Tibial nerve (tissue), 4 donors: ENCODE measurements at regions not wholly inside any gene's neighbourhood (a gene's known extent, or its start where the extent isn't known, plus 50 kb on each side); places are given as distances from the start of the nearest gene placed in this dataset.

Experiments used
- DNase-seq, 2 donors: peaks; one replicate each; pipeline ENCODE4 v3.0.0-alpha.2; 2019; ENCODE audit warnings: low spot score in 2 of 2
- H3K27ac ChIP-seq, 4 donors: fragments of 200-600 bp; sonication (generic) in 3 of 4; one replicate each; pipeline ENCODE4 v1.5.1; 2017 to 2019; ENCODE audit warnings: mild to moderate bottlenecking in 1 of 4
- H3K27me3 ChIP-seq, 2 donors: fragments of 200-600 bp; sonication (generic) in 1 of 2; one replicate each; pipeline versions ENCODE4 v1.5.1 to v1.6.0; 2017 to 2019
- H3K36me3 ChIP-seq, 3 donors: fragments of 200-600 bp; sonication (generic); one replicate each; pipeline ENCODE4 v1.5.1; 2018 to 2019
- H3K4me1 ChIP-seq, 4 donors: fragments of 200-600 bp; sonication (generic) in 3 of 4; one replicate each; pipeline ENCODE4 v1.5.1; 2017 to 2019
- H3K4me3 ChIP-seq, 4 donors: fragments of 200-600 bp; sonication (generic) in 3 of 4; one replicate each; pipeline ENCODE4 v1.5.1; 2017 to 2019; ENCODE audit warnings: mild to moderate bottlenecking in 1 of 4, moderate library complexity in 1 of 4
- H3K9me3 ChIP-seq, 4 donors: fragments of 200-600 bp; sonication (generic) in 3 of 4; one replicate each; pipeline ENCODE4 v1.5.1; 2017 to 2019
- CTCF ChIP-seq, 5 experiments: fragments of 200-600 bp in 3 of 5; fragments of 450-650 bp in 2 of 5; sonication (generic) in 3 of 5; IDR thresholded peaks; one replicate each; pipeline ENCODE4 v1.5.1; 2016 to 2019; ENCODE audit warnings: antibody characterized with exemption in 5 of 5, mild to moderate bottlenecking in 3 of 5, moderate library complexity in 2 of 5
- EP300 ChIP-seq, 2 donors: sonication (generic); formaldehyde crosslinking; IDR thresholded peaks; one replicate each; pipeline ENCODE4 v1.6.1; 2017; ENCODE audit warnings: antibody characterized with exemption in 2 of 2, mild to moderate bottlenecking in 1 of 2
- POLR2A ChIP-seq, 2 donors: fragments of 450-650 bp; IDR thresholded peaks; one replicate each; pipeline ENCODE4 v1.6.1; 2017; ENCODE audit warnings: antibody characterized with exemption in 2 of 2, mild to moderate bottlenecking in 2 of 2, moderate library complexity in 2 of 2
- WGBS, 2 donors: methylation state at CpG; one replicate each; pipeline ENCODE4 v1.1.5; 2018; 5-methylcytosine and 5-hydroxymethylcytosine counted together

GRCh38 chr11:23280088-23280487 is 419.8 kb upstream of the CCDC179 start:
- H3K27ac ChIP-seq, result no peak overlapping the region
- no peaks in the 10 kb centered on the region for H3K36me3 ChIP-seq
- no peak for DNase-seq
- TF ChIP-seq EP300 (IDR thresholded peaks at IDR 0.05), result no peak
- TF ChIP-seq CTCF (IDR thresholded peaks at IDR 0.05), result no peak
- TF ChIP-seq POLR2A (IDR thresholded peaks at IDR 0.05), result no peak
- H3K4me1 ChIP-seq, result no peaks in the 10 kb centered on the region
- H3K27me3 ChIP-seq, result no peaks in the 10 kb centered on the region
- peaks cover 0 to 2% (median 0%) of the 10 kb centered on the region in 4 donors for H3K9me3 ChIP-seq
- H3K4me3 ChIP-seq, result no peak overlapping the region
- 89 to 91% methylated on average over 2 of the region's 2 CpGs for WGBS, 2 donors

GRCh38 chr11:23283666-23284065 is 423.4 kb upstream of the CCDC179 start:
- no peaks in the 10 kb centered on the region for H3K27me3 ChIP-seq
- 86 to 87% methylated on average over 1 of the region's 1 CpG for WGBS, 2 donors
- TF ChIP-seq CTCF (IDR thresholded peaks at IDR 0.05) (no peak), POLR2A (IDR thresholded peaks at IDR 0.05) (no peak), EP300 (IDR thresholded peaks at IDR 0.05) (no peak)

GRCh38 chr11:23284631-23285030 is 424.4 kb upstream of the CCDC179 start:
- H3K4me1 ChIP-seq, result no peaks in the 10 kb centered on the region
- no peak for DNase-seq

More at GRCh38 chr11:23283666-23284065, 423.4 kb upstream of the CCDC179 start:
- H3K9me3 ChIP-seq, result peaks cover 0 to 2% (median 0%) of the 10 kb centered on the region in 4 donors
- no peak overlapping the region for H3K27ac ChIP-seq
- no peak overlapping the region for H3K4me3 ChIP-seq
- DNase-seq, result no peak
- H3K4me1 ChIP-seq, result no peaks in the 10 kb centered on the region
- no peaks in the 10 kb centered on the region for H3K36me3 ChIP-seq

DNA sequence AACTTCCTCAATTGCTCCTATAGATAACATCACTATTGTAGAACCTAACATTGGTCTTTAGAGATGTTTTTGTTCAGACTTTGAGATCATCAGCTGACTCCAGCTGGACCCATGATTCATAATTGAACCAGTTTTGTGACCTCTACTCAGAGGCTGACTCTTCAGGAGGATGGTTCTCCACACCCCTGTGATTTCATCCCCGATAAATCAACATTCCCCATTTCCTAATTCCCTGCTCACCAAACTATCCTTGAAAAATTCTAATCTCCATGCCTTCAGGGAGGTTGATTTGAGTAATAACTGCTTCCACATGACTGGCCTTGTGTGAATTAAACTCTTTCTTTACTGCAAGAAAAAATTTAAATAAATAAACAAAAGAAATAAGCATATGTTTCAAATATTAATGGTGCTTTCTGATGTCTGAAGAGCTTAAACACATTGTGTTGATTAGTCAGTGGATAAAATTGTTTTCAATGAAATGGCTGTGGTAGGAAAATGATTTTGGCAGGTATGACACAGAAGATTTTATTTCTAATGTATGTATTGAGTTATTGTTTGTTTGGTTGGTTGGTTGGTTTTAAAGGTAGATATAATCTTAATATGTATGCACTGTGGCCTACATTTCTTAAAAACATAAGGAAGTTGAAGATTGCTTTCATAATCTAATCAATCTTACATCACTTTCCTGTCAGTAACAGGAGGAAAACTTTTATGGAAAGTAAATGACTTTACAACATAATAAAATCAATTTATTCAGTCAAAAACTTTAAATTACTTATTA is 427.9 kb upstream of the CCDC179 start:
- no peak for DNase-seq
- no peak overlapping the region for H3K27ac ChIP-seq
- no peaks in the 10 kb centered on the region for H3K27me3 ChIP-seq
- H3K4me1 ChIP-seq, result no peaks in the 10 kb centered on the region
- H3K9me3 ChIP-seq, result peaks cover 0 to 2% (median 0%) of the 10 kb centered on the region in 4 donors
- 41 to 57% methylated on average over 1 of the region's 1 CpG for WGBS, 2 donors
- H3K4me3 ChIP-seq, result no peak overlapping the region
- TF ChIP-seq CTCF (IDR thresholded peaks at IDR 0.05), result no peak
- TF ChIP-seq POLR2A (IDR thresholded peaks at IDR 0.05), result no peak
- TF ChIP-seq EP300 (IDR thresholded peaks at IDR 0.05), result no peak
- H3K36me3 ChIP-seq, result no peaks in the 10 kb centered on the region

More at GRCh38 chr11:23284631-23285030, 424.4 kb upstream of the CCDC179 start:
- no peak overlapping the region for H3K4me3 ChIP-seq
- no peak overlapping the region for H3K27ac ChIP-seq
- H3K27me3 ChIP-seq, result no peaks in the 10 kb centered on the region
- TF ChIP-seq EP300 (IDR thresholded peaks at IDR 0.05), result no peak
- TF ChIP-seq CTCF (IDR thresholded peaks at IDR 0.05), result no peak
- no peak for TF ChIP-seq POLR2A (IDR thresholded peaks at IDR 0.05)
- peaks cover 0 to 2% (median 0%) of the 10 kb centered on the region in 4 donors for H3K9me3 ChIP-seq
- H3K36me3 ChIP-seq, result no peaks in the 10 kb centered on the region

DNA sequence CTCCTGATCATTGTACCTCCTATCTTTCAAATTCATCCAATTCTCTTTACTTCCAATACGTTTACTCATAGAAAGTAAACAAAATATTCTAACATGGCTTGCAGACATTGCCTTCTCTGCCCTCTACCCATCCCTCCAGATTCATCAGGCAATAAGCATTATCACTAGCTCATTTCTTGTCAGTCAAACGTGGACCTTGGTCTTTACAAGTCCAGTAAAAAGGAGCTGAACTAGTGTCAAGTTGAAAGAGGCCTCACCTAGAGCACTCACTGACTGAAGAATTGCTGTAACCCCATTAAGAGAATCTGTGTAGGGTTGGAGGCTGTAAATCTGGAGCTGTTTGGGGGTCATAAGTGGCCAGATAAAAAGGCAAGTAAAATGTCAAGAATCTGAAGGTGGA is 435.0 kb upstream of the CCDC179 start:
- Histone ChIP-seq H3K9me3 (no peaks in the 10 kb centered on the region), H3K27me3 (no peaks in the 10 kb centered on the region), H3K27ac (no peak overlapping the region), H3K36me3 (no peaks in the 10 kb centered on the region), H3K4me3 (no peak overlapping the region), H3K4me1 (no peaks in the 10 kb centered on the region)
- DNase-seq, result no peak
- WGBS, 2 donors, result 55 to 66% methylated on average over 2 of the region's 2 CpGs
- TF ChIP-seq EP300 (IDR thresholded peaks at IDR 0.05) (no peak), POLR2A (IDR thresholded peaks at IDR 0.05) (no peak), CTCF (IDR thresholded peaks at IDR 0.05) (no peak)
